ENCODE measurements at regions not wholly inside any gene's neighbourhood (a gene's known extent, or its start where the extent isn't known, plus 50 kb on each side); places are given as distances from the start of the nearest gene placed in this dataset.

DNA sequence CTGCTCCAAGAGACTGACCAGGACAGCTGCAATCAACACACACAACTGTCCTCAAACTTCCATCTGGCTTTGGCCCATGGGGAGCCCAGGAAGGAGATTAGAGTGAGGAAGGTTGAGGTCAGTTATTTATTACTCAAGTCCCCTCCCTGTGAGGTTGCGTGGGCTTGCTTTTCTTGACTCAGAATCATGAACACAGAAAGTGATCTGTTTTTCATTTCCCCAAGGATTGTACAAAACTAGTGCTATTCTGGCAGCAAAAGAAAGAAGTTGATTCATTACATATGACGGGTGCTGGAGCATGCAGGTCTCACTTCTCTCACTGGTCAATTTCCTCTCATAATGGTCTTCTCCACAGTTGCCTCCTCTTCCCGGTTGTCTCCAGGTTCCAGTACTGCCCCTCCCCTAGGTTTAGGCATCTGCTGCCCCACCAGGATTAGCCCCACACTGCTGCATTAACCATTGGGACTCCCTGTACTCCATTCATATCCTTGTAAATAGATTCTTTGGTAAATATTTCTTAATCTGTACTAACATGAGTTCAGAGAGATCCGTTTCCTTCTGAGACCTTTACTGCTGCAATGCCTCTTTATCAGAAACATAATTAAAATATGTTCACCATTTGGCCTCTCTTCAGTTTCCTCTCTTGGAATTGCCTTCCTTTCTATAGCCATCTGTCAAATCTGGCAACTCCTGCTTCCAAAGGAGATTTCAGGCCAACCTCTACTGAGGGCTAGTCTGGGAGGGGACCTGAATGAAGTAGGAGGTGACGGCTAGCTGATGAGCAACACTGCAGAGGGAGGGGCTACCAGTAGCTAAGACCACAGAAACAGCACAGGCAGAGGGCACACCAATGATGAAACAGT is 888.8 kb downstream of the QKI start:
- peak; percentile 79 for DNase-seq (ENCODE audit: low read depth, low spot score)
- in situ Hi-C loops (cut with HindIII; ENCODE audit: low pct_unique_long_range_greater_than_20kb, low sequenced_read_pairs) = no loop called here

DNA sequence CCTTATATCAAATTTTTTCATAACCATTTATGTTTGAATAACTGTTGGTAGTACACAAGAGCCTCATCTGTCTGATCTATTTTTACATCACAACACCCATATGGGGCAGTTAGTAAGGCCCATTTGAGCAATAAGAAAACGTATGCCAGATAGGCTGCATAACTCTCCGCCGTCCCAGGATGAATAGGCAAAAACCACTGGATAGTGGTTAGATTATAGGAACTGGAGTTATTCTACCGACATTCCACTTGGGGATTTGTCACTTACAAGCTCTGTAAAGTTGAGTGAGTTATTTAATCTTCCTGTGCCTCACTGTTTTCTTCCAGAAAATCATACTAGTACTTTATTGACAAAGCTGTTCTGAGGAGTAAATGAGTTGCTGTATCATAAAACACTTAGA is 881.9 kb downstream of the QKI start:
- DNase-seq (ENCODE audit: low read depth, low spot score) = no peak
- in situ Hi-C loops (cut with HindIII; ENCODE audit: low pct_unique_long_range_greater_than_20kb, low sequenced_read_pairs) = no loop called here

- in situ Hi-C loops (cut with HindIII; ENCODE audit: low pct_unique_long_range_greater_than_20kb, low sequenced_read_pairs) = no loop called here
- DNase-seq (ENCODE audit: low read depth, low spot score) = no peak
Observed at GRCh38 chr6:164294047-164294784, 879.7 kb downstream of the QKI start.

- DNase-seq (ENCODE audit: low read depth, low spot score) = no peak
- in situ Hi-C loops (cut with HindIII; ENCODE audit: low pct_unique_long_range_greater_than_20kb, low sequenced_read_pairs) = no loop called here
Observed at GRCh38 chr6:164291224-164291623, 876.7 kb downstream of the QKI start.

- no peak for DNase-seq (ENCODE audit: low read depth, low spot score)
- in situ Hi-C loops (cut with HindIII; ENCODE audit: low pct_unique_long_range_greater_than_20kb, low sequenced_read_pairs) = no loop called here
Observed at GRCh38 chr6:164290101-164290500, 875.6 kb downstream of the QKI start.

DNA sequence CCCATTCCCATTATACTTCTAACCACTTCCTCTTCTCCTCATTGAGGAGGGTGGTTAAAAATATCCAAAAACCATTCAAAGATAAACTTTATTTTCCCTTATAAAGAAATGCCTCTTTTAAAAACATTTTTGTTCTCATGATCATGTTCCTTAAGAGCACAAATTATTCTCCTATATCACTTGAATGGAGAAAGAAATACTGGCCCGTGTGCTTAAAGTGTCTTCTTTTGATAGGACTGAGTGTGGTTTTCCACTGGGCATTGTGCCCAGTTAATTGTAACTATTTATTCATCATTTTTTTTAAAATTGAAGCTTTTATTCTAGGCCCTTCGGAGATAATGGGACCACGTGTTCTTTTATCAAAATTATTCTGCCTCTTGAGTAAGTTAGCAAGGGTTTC is 871.5 kb downstream of the QKI start:
- no peak for DNase-seq (ENCODE audit: low read depth, low spot score)
- in situ Hi-C loops (cut with HindIII; ENCODE audit: low pct_unique_long_range_greater_than_20kb, low sequenced_read_pairs) = no loop called here

DNA sequence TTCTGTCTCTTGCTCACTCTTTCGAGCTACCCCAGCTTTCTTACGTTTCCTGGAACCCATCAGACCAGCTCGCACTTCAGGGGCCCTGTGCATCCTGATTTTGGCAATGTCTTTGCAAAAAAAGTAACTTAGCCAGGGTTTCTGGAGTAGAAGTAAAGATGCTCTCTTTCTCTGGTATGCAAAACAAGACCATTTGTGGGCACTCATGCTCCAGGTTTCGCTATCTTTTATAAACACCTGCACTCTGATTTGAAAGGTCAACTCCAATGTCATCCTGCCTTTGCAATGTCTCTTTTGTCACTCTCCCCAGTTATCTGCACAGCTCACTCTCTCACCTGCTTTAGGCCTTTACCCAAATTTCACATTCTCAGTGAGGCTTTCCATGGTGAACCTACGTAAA is 869.1 kb downstream of the QKI start:
- in situ Hi-C loops (cut with HindIII; ENCODE audit: low pct_unique_long_range_greater_than_20kb, low sequenced_read_pairs) = no loop called here
- DNase-seq (ENCODE audit: low read depth, low spot score) = no peak

- DNase-seq (ENCODE audit: low read depth, low spot score) = no peak
Observed at GRCh38 chr6:164276211-164276610, 861.7 kb downstream of the QKI start.

GRCh38 chr6:164275773-164276172 is 861.3 kb downstream of the QKI start:
- no peak for DNase-seq (ENCODE audit: low read depth, low spot score)
- in situ Hi-C loops (cut with HindIII; ENCODE audit: low pct_unique_long_range_greater_than_20kb, low sequenced_read_pairs) = no loop called here

More at GRCh38 chr6:164276211-164276610, 861.7 kb downstream of the QKI start:
- in situ Hi-C loops (cut with HindIII; ENCODE audit: low pct_unique_long_range_greater_than_20kb, low sequenced_read_pairs) = no loop called here

- in situ Hi-C loops (cut with HindIII; ENCODE audit: low pct_unique_long_range_greater_than_20kb, low sequenced_read_pairs) = no loop called here
- DNase-seq (ENCODE audit: low read depth, low spot score) = no peak
Observed at GRCh38 chr6:164274493-164274892, 860.0 kb downstream of the QKI start.

GRCh38 chr6:164273491-164273890 is 859.0 kb downstream of the QKI start:
- DNase-seq (ENCODE audit: low read depth, low spot score) = no peak
- in situ Hi-C loops (cut with HindIII; ENCODE audit: low pct_unique_long_range_greater_than_20kb, low sequenced_read_pairs) = no loop called here

- in situ Hi-C loops (cut with HindIII; ENCODE audit: low pct_unique_long_range_greater_than_20kb, low sequenced_read_pairs) = no loop called here
- DNase-seq (ENCODE audit: low read depth, low spot score) = no peak
Observed at GRCh38 chr6:164266851-164267250, 852.3 kb downstream of the QKI start.

DNA sequence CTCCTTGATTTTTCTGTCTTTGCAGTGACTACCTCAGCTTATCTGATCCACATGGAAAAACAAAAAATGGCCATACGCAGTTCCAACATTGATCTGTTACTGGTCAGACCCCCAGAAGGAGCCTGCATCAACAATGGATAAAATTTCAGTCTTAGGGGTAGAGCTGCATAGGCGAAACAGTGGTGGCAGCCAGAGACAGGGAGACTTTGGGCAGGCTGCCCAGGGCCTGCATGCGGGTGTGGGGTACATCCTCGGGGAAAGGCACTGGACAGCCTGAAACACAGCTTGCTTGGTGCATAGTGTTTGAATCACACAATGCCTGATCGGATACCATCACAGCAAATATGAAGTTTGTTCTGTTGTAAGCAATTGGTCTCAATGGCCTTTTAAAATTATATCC is 847.8 kb downstream of the QKI start:
- in situ Hi-C loops (cut with HindIII; ENCODE audit: low pct_unique_long_range_greater_than_20kb, low sequenced_read_pairs) = no loop called here
- no peak for DNase-seq (ENCODE audit: low read depth, low spot score)

GRCh38 chr6:164258421-164258820 is 843.9 kb downstream of the QKI start:
- DNase-seq (ENCODE audit: low read depth, low spot score) = no peak
- in situ Hi-C loops (cut with HindIII; ENCODE audit: low pct_unique_long_range_greater_than_20kb, low sequenced_read_pairs) = no loop called here

GRCh38 chr6:164252948-164253347 is 838.4 kb downstream of the QKI start:
- in situ Hi-C loops (cut with HindIII; ENCODE audit: low pct_unique_long_range_greater_than_20kb, low sequenced_read_pairs) = no loop called here

DNA sequence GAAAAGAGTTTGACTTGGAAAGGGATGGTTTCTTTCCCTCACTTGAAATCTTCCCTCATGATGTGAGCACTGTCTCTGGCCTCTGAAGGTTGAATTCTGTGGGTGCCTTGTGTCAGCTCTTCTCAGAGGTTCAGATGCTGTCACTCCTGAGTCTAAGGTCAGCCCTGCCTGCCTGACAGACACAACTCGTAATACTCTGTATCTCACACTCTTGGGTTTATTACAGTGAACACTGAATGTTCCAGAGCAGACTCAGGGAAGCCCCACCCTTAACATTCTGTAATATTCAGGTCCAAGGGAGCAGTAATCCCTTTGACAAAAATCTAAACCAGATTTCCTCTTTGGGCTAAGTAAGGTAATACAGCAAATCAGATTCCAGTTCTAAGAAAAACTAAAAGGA is 837.8 kb downstream of the QKI start:
- in situ Hi-C loops (cut with HindIII; ENCODE audit: low pct_unique_long_range_greater_than_20kb, low sequenced_read_pairs) = no loop called here

More at GRCh38 chr6:164252948-164253347, 838.4 kb downstream of the QKI start:
- no peak for DNase-seq (ENCODE audit: low read depth, low spot score)

GRCh38 chr6:164247106-164247505 is 832.6 kb downstream of the QKI start:
- DNase-seq (ENCODE audit: low read depth, low spot score) = no peak
- in situ Hi-C loops (cut with HindIII; ENCODE audit: low pct_unique_long_range_greater_than_20kb, low sequenced_read_pairs) = no loop called here

More for the DNA sequence above, 837.8 kb downstream of the QKI start:
- no peak for DNase-seq (ENCODE audit: low read depth, low spot score)

DNA sequence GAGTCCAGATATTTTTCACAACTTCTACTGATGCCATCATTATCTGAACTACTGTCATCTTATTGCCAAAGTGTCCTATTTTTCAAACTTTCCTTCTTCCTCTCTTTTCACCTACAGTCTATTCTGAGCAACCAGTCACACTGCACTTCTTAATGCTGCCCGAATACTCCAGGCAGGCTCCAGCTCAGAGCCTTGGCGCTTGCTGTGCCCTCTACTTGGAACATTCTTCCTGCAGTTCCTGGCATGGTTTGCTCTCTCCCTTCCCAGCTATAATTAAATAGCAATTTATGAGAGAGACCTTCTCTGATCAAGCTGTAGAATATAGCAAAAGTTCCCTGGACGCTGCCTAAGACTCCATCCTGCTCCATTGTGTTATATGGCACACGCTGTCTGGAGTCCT is 831.6 kb downstream of the QKI start:
- in situ Hi-C loops (cut with HindIII; ENCODE audit: low pct_unique_long_range_greater_than_20kb, low sequenced_read_pairs) = no loop called here
- no peak for DNase-seq (ENCODE audit: low read depth, low spot score)

DNA sequence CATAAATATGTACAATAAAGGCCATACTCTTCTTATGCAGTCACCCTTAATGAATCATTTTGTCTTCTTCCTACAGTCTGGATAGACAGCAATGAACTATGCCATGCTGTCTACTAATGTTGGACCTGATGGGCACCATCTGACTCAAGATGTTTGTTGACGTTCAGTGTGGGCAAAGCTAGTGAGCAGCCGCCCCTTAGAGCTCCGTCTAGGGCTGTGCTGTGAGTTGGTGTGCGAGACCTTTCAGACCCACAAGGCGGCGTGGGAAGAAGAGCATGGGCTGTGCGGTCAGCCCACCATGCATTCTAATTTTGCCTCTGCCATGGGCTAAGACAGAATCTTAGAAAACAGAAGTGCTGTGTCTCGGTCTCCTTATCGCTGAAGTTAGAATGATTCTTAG is 829.4 kb downstream of the QKI start:
- DNase-seq (ENCODE audit: low read depth, low spot score) = peak; percentile 1
- in situ Hi-C loops (cut with HindIII; ENCODE audit: low pct_unique_long_range_greater_than_20kb, low sequenced_read_pairs) = no loop called here
